Ovary (tissue), 7 donors: ENCODE measurements at regions not wholly inside any gene's neighbourhood (a gene's known extent, or its start where the extent isn't known, plus 50 kb on each side); places are given as distances from the start of the nearest gene placed in this dataset.

Experiments used
- DNase-seq, 5 donors: peaks; one replicate each; pipeline ENCODE4 v3.0.0-alpha.2; 2019 to 2020
- H3K27ac ChIP-seq, 2 donors: fragments of 200-600 bp; one replicate each; pipeline versions ENCODE4 v1.5.1 to v1.8.0; 2019 to 2022
- H3K27me3 ChIP-seq: fragments of 200-600 bp; one replicate; pipeline ENCODE4 v1.8.0; 2022
- H3K36me3 ChIP-seq: fragments of 200-600 bp; sonication (generic); one replicate; pipeline ENCODE4 v1.5.1; 2019
- H3K4me1 ChIP-seq: one replicate; pipeline ENCODE4 v1.8.1; 2013; ENCODE audit warnings: mild to moderate bottlenecking, moderate library complexity; ENCODE audit not compliant: insufficient read depth
- H3K4me3 ChIP-seq: fragments of 200-600 bp; sonication (generic); one replicate; pipeline ENCODE4 v1.5.1; 2017
- H3K9me3 ChIP-seq, 2 donors: fragments of 200-600 bp in 1 of 2; sonication (generic) in 1 of 2; one replicate each; pipeline versions ENCODE4 v1.5.1 to v1.8.1; 2013 to 2019; ENCODE audit warnings: mild to moderate bottlenecking in 1 of 2, moderate library complexity in 1 of 2
- EP300 ChIP-seq: sonication (generic); formaldehyde crosslinking; IDR thresholded peaks from one replicate; pipeline ENCODE4 v1.6.1; 2017; ENCODE audit warnings: antibody characterized with exemption
- POLR2A ChIP-seq: fragments of 450-650 bp; IDR thresholded peaks from one replicate; pipeline ENCODE4 v1.6.1; 2017; ENCODE audit warnings: antibody characterized with exemption, mild to moderate bottlenecking, moderate library complexity
- WGBS, 3 donors: extraction: QIAGEN DNeasy Blood & Tissue Kit in 1 of 3; methylation state at CpG; one replicate each; pipeline versions ENCODE4 v1.1.5 to v1.1.7; 2013 to 2017; 5-methylcytosine and 5-hydroxymethylcytosine counted together
- intact Hi-C, 4 donors: fragments of 100-400 bp; cut with DNase I; formaldehyde crosslinking; loops; one replicate each; pipeline versions ENCODE4 v1.11.0 to v1.15.1; 2022 to 2023
- TF ChIP-seq, protein P1 (sequence below), 3 donors: fragments of 450-650 bp in 2 of 3; fragments of 200-600 bp in 1 of 3; IDR thresholded peaks; one replicate each; pipeline versions ENCODE4 v1.5.1 to v1.8.0; 2016 to 2022; ENCODE audit warnings: antibody characterized with exemption in 3 of 3, mild to moderate bottlenecking in 1 of 3
- donor health status: DM: no; HTN: no; CAD: no; lungs with moderate emphysema.
- donor health status: DM: no; HTN: no; CAD: no.
- donor health status: Bipolar disorder and iron deficiency.
- donor health status: DM: no; HTN: no; CAD: no.
- donor health status: DM: yes; HTN: yes; CAD: no.

DNA sequence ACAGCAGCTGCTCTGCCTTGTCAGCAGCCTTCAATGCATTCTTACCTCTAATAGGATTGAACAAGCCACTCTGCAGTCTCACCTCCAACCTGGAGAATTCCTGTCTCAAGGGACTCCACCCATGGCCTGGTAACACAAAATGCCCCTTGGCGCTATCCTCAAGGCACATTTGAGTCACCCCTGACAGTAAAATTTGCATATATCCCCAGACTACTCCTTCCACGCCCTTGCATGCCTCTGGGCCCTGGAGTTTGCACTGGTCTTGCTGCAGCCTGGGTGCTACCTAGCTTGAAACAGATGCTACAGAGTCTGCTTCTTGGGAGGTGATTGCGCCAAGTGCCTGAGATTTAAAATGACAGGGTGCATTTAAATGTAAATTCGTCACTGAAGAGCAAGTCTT is 391.4 kb upstream of the MAF start:
- no peak for TF ChIP-seq EP300
- no peak for TF ChIP-seq POLR2A
- TF ChIP-seq, protein P1, sequence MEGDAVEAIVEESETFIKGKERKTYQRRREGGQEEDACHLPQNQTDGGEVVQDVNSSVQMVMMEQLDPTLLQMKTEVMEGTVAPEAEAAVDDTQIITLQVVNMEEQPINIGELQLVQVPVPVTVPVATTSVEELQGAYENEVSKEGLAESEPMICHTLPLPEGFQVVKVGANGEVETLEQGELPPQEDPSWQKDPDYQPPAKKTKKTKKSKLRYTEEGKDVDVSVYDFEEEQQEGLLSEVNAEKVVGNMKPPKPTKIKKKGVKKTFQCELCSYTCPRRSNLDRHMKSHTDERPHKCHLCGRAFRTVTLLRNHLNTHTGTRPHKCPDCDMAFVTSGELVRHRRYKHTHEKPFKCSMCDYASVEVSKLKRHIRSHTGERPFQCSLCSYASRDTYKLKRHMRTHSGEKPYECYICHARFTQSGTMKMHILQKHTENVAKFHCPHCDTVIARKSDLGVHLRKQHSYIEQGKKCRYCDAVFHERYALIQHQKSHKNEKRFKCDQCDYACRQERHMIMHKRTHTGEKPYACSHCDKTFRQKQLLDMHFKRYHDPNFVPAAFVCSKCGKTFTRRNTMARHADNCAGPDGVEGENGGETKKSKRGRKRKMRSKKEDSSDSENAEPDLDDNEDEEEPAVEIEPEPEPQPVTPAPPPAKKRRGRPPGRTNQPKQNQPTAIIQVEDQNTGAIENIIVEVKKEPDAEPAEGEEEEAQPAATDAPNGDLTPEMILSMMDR (IDR thresholded peaks at IDR 0.05) = no peak
- intact Hi-C loops = no loop called here
- Histone ChIP-seq H3K4me3 (no peak overlapping the region), H3K27ac (no peak overlapping the region), H3K9me3 (no peaks in the 10 kb centered on the region), H3K27me3 (no peaks in the 10 kb centered on the region), H3K4me1 (no peaks in the 10 kb centered on the region), H3K36me3 (no peaks in the 10 kb centered on the region)
- no peak for DNase-seq
- 91 to 95% (median 93%) methylated on average over 4 of the region's 4 CpGs for WGBS, 3 donors

DNA sequence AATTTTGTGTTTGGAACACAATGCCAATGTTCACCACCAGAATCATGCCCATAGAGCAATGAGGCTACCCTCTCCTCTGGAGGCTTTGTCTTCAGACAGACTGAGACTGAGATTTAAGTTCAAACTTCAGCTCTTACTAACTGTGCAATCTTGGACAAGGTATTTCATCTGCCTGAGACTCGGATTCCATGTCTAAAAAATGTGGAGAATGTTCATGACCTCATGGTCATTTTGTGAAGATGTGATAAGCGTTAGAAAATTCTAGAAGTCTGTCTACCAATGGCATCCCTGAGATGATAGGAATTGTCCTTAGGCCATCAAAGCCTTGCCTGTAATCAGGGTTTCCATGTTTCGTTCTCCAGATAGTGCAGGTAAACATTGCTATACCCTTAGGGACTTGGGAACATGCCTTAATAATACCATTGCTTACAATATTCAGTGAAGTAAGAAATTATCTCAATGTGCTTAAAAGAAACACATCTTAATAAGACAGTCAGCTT is 388.2 kb upstream of the MAF start:
- intact Hi-C loops = no loop called here
- no peaks in the 10 kb centered on the region for H3K4me1 ChIP-seq
- H3K4me3 ChIP-seq = no peak overlapping the region
- H3K9me3 ChIP-seq = no peaks in the 10 kb centered on the region
- no peak overlapping the region for H3K27ac ChIP-seq
- no peaks in the 10 kb centered on the region for H3K27me3 ChIP-seq
- TF ChIP-seq, protein P1 (IDR thresholded peaks at IDR 0.05) = no peak
- TF ChIP-seq EP300 (no peak), POLR2A (no peak)
- H3K36me3 ChIP-seq = no peaks in the 10 kb centered on the region
- WGBS, 3 donors = 61 to 77% (median 66%) methylated on average over 3 of the region's 3 CpGs
- no peak for DNase-seq

DNA sequence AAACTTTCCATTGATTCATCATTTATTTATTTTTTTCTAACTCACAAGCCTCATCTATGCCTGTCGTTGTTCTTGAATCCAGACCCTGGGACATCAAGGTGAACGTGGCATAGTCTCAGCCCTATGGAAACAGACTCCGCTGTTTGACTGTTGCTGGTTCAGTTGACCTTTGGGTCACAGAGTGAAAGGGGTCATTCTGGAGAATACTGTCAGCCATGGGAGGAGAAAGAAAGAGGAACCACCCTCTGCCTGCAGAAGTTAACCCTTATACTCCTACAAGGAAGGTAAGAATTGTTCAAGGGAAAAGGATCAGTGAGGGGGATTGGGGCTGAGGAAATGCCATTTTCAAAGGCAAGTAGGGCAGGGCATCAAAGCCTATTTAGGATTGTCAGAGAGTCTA is 387.6 kb upstream of the MAF start:
- DNase-seq = no peak
- Histone ChIP-seq H3K27ac (no peak overlapping the region), H3K4me1 (no peaks in the 10 kb centered on the region), H3K4me3 (no peak overlapping the region), H3K36me3 (no peaks in the 10 kb centered on the region), H3K9me3 (no peaks in the 10 kb centered on the region), H3K27me3 (no peaks in the 10 kb centered on the region)
- WGBS, 3 donors = 92 to 97% (median 93%) methylated on average over 3 of the region's 3 CpGs
- TF ChIP-seq, protein P1 (IDR thresholded peaks at IDR 0.05) = no peak
- TF ChIP-seq POLR2A (no peak), EP300 (no peak)
- intact Hi-C loops = no loop called here

DNA sequence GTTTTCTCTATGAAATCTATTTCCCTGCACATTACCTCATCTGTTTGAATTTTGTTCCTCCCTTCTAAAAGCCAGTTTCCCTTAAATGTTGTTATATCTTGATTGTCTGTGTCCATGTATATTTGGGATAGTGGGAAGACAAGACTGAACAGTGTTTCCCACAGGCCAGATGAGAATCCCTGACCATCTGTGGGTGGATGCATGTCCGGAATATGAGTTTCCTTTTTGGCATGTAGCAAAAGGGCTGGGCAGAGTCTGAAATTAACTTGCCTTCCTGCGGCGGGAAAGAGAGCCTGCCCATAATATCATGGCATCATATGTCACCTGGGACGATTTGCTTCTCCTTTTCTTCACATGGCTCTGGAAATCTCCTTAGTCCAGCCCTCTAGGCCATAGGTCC is 385.8 kb upstream of the MAF start:
- Histone ChIP-seq H3K27ac (no peak overlapping the region), H3K4me3 (no peak overlapping the region), H3K4me1 (no peaks in the 10 kb centered on the region), H3K9me3 (no peaks in the 10 kb centered on the region), H3K27me3 (no peaks in the 10 kb centered on the region), H3K36me3 (no peaks in the 10 kb centered on the region)
- intact Hi-C loops = no loop called here
- DNase-seq = no peak
- WGBS, 3 donors = 85 to 88% (median 85%) methylated on average over 4 of the region's 4 CpGs
- no peak for TF ChIP-seq POLR2A
- TF ChIP-seq EP300 = no peak
- TF ChIP-seq, protein P1 (IDR thresholded peaks at IDR 0.05) = no peak
